ENCODE measurements at regions not wholly inside any gene's neighbourhood (a gene's known extent, or its start where the extent isn't known, plus 50 kb on each side); places are given as distances from the start of the nearest gene placed in this dataset.

DNA sequence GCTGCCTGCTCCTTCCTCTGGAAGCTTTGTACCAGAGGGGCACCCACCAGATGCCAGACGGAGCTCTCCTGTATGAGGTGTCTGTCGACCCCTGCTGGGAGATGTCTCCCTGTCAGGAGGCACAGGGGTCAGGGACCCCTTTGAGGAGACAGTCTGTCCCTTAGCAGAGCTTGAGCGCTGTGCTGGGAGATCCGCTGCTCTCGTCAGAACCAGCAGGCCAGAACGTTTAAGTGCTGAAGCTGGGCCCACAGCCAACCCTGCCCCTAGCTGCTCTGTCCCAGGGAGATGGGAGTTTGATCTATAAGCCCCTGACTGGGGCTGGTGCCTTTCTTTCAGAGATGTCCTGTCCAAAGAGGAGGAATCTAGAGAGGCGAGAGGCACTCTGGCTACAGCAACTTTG, 260.3 kb upstream of the GPRIN3 start:
- TF ChIP-seq POLR2AphosphoS5 (IDR thresholded peaks at IDR 0.05) (no peak), POLR2A (IDR thresholded peaks at IDR 0.05) (no peak)
- TF ChIP-seq, protein P1, sequence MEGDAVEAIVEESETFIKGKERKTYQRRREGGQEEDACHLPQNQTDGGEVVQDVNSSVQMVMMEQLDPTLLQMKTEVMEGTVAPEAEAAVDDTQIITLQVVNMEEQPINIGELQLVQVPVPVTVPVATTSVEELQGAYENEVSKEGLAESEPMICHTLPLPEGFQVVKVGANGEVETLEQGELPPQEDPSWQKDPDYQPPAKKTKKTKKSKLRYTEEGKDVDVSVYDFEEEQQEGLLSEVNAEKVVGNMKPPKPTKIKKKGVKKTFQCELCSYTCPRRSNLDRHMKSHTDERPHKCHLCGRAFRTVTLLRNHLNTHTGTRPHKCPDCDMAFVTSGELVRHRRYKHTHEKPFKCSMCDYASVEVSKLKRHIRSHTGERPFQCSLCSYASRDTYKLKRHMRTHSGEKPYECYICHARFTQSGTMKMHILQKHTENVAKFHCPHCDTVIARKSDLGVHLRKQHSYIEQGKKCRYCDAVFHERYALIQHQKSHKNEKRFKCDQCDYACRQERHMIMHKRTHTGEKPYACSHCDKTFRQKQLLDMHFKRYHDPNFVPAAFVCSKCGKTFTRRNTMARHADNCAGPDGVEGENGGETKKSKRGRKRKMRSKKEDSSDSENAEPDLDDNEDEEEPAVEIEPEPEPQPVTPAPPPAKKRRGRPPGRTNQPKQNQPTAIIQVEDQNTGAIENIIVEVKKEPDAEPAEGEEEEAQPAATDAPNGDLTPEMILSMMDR (IDR thresholded peaks at IDR 0.05) = no peak

Measured in prostate gland (tissue), 2 donors.